ENCODE measurements at regions not wholly inside any gene's neighbourhood (a gene's known extent, or its start where the extent isn't known, plus 50 kb on each side); places are given as distances from the start of the nearest gene placed in this dataset.

- TF ChIP-seq REST (IDR thresholded peaks at IDR 0.05; ENCODE audit: low read depth) = no peak
- TF ChIP-seq MAX (IDR thresholded peaks at IDR 0.05) = no peak
- no peak for TF ChIP-seq USF1 (IDR thresholded peaks at IDR 0.05)
- TF ChIP-seq TAF1 (IDR thresholded peaks at IDR 0.05; ENCODE audit: low read depth) = no peak
- TF ChIP-seq RAD21 (IDR thresholded peaks at IDR 0.05; ENCODE audit: low read depth) = no peak
- TF ChIP-seq EP300 (IDR thresholded peaks at IDR 0.05; ENCODE audit: borderline replicate concordance) = no peak
- no peak for TF ChIP-seq CREB1 (IDR thresholded peaks at IDR 0.05; ENCODE audit: low read depth)
- TF ChIP-seq CEBPB (IDR thresholded peaks at IDR 0.05) = no peak
- TF ChIP-seq TCF12 (IDR thresholded peaks at IDR 0.05; ENCODE audit: low read depth) = no peak
Observed at GRCh38 chr14:51533872-51534553, 117.7 kb upstream of the FRMD6 start.
